ENCODE measurements at regions not wholly inside any gene's neighbourhood (a gene's known extent, or its start where the extent isn't known, plus 50 kb on each side); places are given as distances from the start of the nearest gene placed in this dataset.

- intact Hi-C loops (cut with DNase I, micrococcal nuclease) = no loop called here
- DNase-seq = no peak
- no peak for ATAC-seq
Observed at GRCh38 chr1:4571263-4571662, 83.1 kb upstream of the AJAP1 start.

DNA sequence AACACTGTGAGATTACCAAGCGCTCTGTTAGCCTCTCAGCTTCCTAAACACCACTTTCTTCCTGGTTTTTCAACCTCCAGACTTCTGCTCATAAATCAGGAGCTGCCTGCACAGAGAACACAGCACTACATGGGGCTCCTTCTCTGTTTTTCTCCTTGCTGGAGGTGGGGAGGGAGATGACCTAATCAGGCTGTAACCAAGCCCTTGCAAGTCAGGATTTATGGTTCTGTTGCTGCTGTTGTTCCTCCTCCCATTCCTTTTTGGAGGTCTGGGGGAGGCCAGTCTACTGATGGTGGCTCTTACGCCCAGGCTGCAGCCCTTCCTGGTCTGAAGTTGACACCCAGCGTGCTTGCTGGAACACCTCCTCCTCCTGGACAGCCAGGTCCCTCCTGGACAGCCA, 80.9 kb upstream of the AJAP1 start:
- no peak for ATAC-seq
- no peak for DNase-seq
- intact Hi-C loops (cut with DNase I, micrococcal nuclease) = no loop called here

DNA sequence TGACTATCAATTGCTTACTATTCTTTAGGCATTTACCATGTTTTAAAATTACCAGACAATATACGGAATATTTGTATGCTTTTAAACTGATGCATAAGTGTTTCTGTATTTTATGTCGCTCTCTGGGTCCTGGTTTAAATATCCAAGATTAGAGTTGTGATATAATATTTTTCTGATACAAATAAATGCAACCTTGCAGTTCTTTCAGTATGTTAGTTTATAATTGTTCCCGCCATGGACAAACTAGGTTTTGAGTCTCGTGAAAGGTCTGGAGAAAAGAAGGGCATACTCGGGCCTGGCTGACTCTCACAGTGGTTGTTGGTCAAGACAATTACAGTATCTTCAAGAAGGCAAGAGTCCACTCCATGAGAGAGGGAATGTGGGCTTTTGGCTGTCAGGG, 72.6 kb upstream of the AJAP1 start:
- ATAC-seq = no peak
- intact Hi-C loops (cut with DNase I, micrococcal nuclease) = no loop called here
- no peak for DNase-seq

- intact Hi-C loops (cut with DNase I, micrococcal nuclease) = no loop called here
- DNase-seq (no peak), ATAC-seq (no peak)
Observed at GRCh38 chr1:4584449-4584848, 70.0 kb upstream of the AJAP1 start.

GRCh38 chr1:4585216-4585615, 69.2 kb upstream of the AJAP1 start:
- no peak for ATAC-seq
- intact Hi-C loops (cut with DNase I, micrococcal nuclease) = no loop called here
- DNase-seq = peak in 1 of 2 donors; percentile 9

GRCh38 chr1:4585705-4586104, 68.7 kb upstream of the AJAP1 start:
- no peak for ATAC-seq
- intact Hi-C loops (cut with DNase I, micrococcal nuclease) = no loop called here
- no peak for DNase-seq

GRCh38 chr1:4586611-4587160, 67.7 kb upstream of the AJAP1 start:
- ATAC-seq (no peak), DNase-seq (no peak)
- intact Hi-C loops (cut with DNase I, micrococcal nuclease) = no loop called here

- ATAC-seq (no peak), DNase-seq (no peak)
- intact Hi-C loops (cut with DNase I, micrococcal nuclease) = no loop called here
Observed at GRCh38 chr1:4587721-4588120, 66.7 kb upstream of the AJAP1 start.

- ATAC-seq (no peak), DNase-seq (no peak)
- intact Hi-C loops (cut with DNase I, micrococcal nuclease) = no loop called here
Observed at GRCh38 chr1:4590756-4591155, 63.7 kb upstream of the AJAP1 start.

GRCh38 chr1:4591926-4592325, 62.5 kb upstream of the AJAP1 start:
- intact Hi-C loops (cut with DNase I, micrococcal nuclease) = no loop called here
- no peak for ATAC-seq
- DNase-seq = no peak

- no peak for ATAC-seq
- no peak for DNase-seq
- intact Hi-C loops (cut with DNase I, micrococcal nuclease) = no loop called here
Observed at GRCh38 chr1:4593106-4593505, 61.3 kb upstream of the AJAP1 start.

GRCh38 chr1:4594286-4594991, 60.0 kb upstream of the AJAP1 start:
- intact Hi-C loops (cut with DNase I, micrococcal nuclease) = no loop called here
- ATAC-seq (no peak), DNase-seq (no peak)

DNA sequence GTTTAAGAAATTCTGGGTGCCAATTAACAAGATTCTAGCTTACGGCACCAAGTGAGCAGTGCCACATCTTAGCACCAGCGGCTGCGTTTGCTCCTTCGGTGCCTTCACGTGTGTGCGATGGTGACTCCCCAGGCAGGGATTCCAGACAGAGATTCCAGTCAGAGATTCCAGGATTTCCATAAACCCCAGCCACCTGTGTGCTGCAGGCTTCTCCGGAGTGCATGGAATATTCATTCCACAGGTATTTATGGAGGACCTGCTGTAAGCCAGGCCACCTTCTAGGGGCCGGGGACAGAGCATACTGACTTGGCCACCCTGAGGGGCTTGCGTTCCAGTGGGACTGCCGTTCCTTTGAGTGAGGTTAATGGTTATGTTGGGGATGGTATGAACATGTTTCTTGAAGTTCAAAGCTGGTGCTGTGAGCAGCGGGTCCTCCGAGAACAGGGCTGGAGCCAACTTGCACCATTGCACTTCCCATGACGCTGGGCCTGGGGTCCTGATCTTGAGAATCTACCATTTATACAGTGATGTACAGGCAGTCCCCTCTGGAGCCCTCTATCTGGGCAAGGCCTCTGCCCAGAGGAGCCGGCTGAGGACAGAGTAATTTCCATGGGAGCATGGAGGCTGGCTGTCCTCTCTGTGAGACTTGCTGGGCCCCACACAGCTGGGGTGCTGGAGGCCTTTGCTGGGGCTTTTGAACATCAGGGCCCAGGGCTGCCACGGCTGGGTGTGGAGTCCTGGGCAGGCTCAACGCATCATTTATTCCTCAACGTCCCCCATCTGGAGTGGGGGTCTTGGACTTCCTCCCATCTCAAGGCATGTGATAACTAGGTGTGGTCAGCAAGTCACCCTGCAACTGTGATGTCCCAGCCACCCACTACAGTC, 58.8 kb upstream of the AJAP1 start:
- no peak for DNase-seq
- ATAC-seq = no peak
- intact Hi-C loops (cut with DNase I, micrococcal nuclease) = no loop called here

DNA sequence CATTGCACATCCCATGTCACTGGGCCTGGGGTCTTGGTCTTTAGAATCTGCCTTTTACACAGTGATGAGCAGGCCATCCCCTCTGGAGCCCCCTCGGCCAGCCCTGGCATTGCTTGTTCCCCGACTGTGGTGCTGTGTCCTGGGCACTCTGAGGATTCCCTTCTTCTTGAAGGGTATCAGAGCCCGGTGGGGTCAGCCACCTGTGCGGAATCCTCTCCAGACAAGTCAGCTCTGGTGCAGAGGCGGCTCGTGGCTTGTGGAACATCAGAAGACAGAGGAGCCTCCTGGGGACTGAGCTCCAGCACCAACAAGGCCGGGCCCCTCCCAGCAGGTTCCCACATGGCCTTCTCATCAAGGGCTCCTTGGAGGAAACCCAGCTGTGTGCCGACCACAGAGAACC, 57.9 kb upstream of the AJAP1 start:
- intact Hi-C loops (cut with DNase I, micrococcal nuclease) = no loop called here
- no peak for ATAC-seq

GRCh38 chr1:4597020-4597419, 57.4 kb upstream of the AJAP1 start:
- no peak for DNase-seq
- intact Hi-C loops (cut with DNase I, micrococcal nuclease) = no loop called here
- ATAC-seq = no peak

More for the DNA sequence above, 57.9 kb upstream of the AJAP1 start:
- DNase-seq = no peak

GRCh38 chr1:4598561-4598960, 55.8 kb upstream of the AJAP1 start:
- no peak for ATAC-seq
- DNase-seq = no peak
- intact Hi-C loops (cut with DNase I, micrococcal nuclease) = no loop called here

GRCh38 chr1:4599521-4599920, 54.9 kb upstream of the AJAP1 start:
- ATAC-seq (no peak), DNase-seq (no peak)
- intact Hi-C loops (cut with DNase I, micrococcal nuclease) = no loop called here

DNA sequence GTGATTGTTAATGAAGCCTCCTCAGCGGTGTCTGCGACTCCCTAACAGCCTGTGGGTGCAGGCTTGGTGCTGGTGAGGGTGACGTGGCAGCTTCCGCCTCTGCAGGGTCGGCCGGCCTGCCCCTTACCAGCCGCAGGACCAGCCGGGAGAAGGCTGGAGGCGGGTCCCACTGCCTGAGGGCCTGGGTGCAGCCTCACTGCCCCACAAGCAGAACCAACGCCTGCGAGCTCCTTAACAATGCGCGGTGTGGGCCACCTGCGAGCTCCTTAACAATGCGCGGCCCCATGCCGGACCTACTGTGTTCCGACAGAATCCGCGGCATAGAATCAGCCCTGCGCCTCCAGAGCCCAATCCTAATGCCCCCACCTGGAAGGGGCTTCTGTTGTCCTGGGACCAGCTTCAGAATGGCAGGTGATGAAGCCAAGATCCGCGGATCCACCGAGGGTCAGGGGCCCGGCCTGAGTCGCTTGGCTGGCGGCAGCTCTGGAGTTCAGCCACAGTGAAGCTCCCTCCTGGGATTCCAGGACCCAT, 54.4 kb upstream of the AJAP1 start:
- intact Hi-C loops (cut with DNase I, micrococcal nuclease) = no loop called here
- ATAC-seq (no peak), DNase-seq (no peak)

DNA sequence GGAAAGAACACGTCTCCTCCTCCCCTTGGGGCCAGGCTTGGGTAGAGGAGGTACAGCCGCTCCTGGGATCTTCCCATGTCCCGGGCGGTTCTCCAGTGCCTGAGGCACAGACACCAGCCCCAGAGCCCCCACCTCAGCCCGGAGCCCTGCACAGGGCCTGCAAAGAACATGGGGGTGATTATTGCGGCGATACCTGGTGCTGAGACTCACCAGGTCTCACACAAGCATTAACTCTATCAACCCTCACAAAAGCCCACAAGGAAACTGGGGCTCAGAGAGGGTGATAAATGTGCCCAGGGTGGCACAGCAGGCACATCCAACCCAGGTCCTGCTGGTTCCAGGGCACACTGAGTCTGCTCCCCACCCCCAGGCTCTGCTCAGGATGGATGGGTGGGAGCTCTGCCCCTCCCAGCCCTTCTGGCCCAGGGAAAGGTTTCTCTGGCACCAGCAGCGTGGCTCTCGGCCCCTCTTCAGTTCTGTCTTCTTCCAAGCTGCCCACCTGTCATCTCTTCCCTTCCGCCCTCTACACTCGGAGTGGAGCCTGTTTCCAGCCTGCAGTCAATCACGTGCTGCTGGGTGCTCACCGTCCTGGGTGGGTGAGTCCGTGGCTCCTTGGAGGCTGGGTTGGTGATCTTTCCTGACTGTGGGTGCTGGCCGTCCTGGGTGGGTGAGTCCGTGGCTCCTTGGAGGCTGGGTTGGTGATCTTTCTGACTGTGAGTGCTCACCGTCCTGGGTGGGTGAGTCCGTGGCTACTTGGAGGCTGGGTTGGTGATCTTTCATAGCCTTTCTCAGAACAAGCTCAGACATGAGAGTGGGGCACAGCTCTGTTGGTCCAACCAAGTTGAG, 53.6 kb upstream of the AJAP1 start:
- intact Hi-C loops (cut with DNase I, micrococcal nuclease) = no loop called here
- ATAC-seq (no peak), DNase-seq (no peak)
